K562 (cell line): ENCODE measurements at regions not wholly inside any gene's neighbourhood (a gene's known extent, or its start where the extent isn't known, plus 50 kb on each side); places are given as distances from the start of the nearest gene placed in this dataset.

Experiments
- CBX1 ChIP-seq: sonication (generic); IDR thresholded peaks from 2 replicates; pipeline ENCODE4 v1.6.1; 2016; ENCODE audit warnings: antibody characterized with exemption, low read depth, mild to moderate bottlenecking
- FIP1L1 ChIP-seq: fragments of 200-400 bp; formaldehyde crosslinking; IDR thresholded peaks from 2 replicates; pipeline ENCODE4 v1.6.1; 2018; ENCODE audit warnings: mild to moderate bottlenecking, low read depth, low read length; ENCODE audit not compliant: poor library complexity, severe bottlenecking
- MLLT1 ChIP-seq, 2 experiments: fragments of 450-650 bp; IDR thresholded peaks; 2 replicates each; pipeline ENCODE4 v1.6.1; 2016
- NCOA4 ChIP-seq: fragments of 450-650 bp; IDR thresholded peaks from 2 replicates; pipeline ENCODE4 v1.6.1; 2018; ENCODE audit warnings: mild to moderate bottlenecking; ENCODE audit not compliant: partially characterized antibody
- PML ChIP-seq: IDR thresholded peaks from 2 replicates; pipeline ENCODE4 v1.6.1; 2012; ENCODE audit warnings: low read length, inconsistent platforms
- POLR2G ChIP-seq: fragments of 200-400 bp; formaldehyde crosslinking; IDR thresholded peaks from 2 replicates; pipeline ENCODE4 v1.6.1; 2017; ENCODE audit warnings: low read depth, mild to moderate bottlenecking, antibody characterized with exemption, low read length, moderate library complexity
- SIN3A ChIP-seq, 2 experiments: fragments of 150-350 bp in 1 of 2; IDR thresholded peaks; 2 replicates each; pipeline ENCODE4 v1.6.1; 2011 to 2016; ENCODE audit warnings: borderline replicate concordance in 2 of 2, low read depth in 2 of 2, low read length in 2 of 2, mild to moderate bottlenecking in 2 of 2, moderate library complexity in 2 of 2; ENCODE audit not compliant: control insufficient read depth in 1 of 2
- SNIP1 ChIP-seq: fragments of 450-650 bp; IDR thresholded peaks from 2 replicates; pipeline ENCODE4 v1.7.1; 2017; ENCODE audit warnings: low read depth, mild to moderate bottlenecking
- STAT5B ChIP-seq: fragments of 250-450 bp; sonication (Bioruptor Pico); IDR thresholded peaks from 2 replicates; pipeline ENCODE4 v1.8.0; 2021; ENCODE audit warnings: mild to moderate bottlenecking, inconsistent platforms
- TBP ChIP-seq: optimal IDR thresholded peaks from 2 replicates; pipeline ENCODE3; 2011; ENCODE audit warnings: low read depth, low read length, improper control_type of control experiment
- ZNF311 ChIP-seq: fragments of 250-450 bp; sonication (Bioruptor Pico); IDR thresholded peaks from 2 replicates; pipeline ENCODE4 v1.4.0; 2020; ENCODE audit warnings: mild to moderate bottlenecking, moderate library complexity
- TF ChIP-seq, protein P1 (sequence below), 2 experiments: fragments of 150-350 bp in 1 of 2; IDR thresholded peaks; 2 replicates each; pipeline ENCODE4 v1.6.1; 2012 to 2016; ENCODE audit warnings: low read depth in 2 of 2, low read length in 2 of 2, mild to moderate bottlenecking in 1 of 2, moderate library complexity in 1 of 2
- TF ChIP-seq, protein P2 (sequence below): fragments of 250-450 bp; sonication (Bioruptor Pico); IDR thresholded peaks from 2 replicates; pipeline ENCODE4 v1.5.0; 2021; ENCODE audit warnings: mild to moderate bottlenecking, borderline replicate concordance
- TF ChIP-seq, protein P3 (sequence below): IDR thresholded peaks from 2 replicates; pipeline ENCODE4 v1.6.1; 2011; ENCODE audit not compliant: insufficient read length; ENCODE audit errors: extremely low read depth

DNA sequence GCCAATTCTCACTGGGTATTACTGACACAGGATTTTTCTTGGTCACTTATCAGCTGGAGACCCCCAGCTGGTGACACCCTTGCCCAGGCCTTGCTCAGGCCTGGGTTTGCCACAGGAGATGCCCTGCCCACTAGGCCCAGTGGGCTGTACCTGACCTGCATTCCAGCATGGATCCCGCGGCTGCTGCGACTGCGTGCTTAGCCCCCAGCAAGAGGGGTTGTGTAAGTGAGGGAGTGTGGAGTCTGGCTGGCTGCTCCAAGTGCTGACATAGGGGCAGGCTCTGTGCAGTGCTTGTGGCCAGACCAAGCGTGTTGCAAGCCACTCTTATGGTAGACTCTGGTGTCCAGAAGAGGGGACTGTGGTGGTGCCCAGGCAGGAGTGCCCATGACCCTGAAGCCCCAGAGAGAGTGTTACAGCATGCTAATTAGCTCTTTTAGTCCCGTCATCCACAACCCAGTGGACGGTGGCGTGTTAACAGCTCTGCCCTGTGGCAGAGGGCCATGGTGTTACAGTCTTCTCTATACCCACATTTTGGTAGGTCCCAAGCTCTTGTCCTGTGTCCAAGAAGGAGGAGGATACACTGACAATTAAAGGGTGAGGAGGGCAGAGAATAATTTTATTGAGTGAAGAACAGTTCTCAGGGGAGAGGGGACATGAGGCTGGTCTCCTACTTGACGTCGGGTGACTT lies 491.7 kb upstream of the MEIS1 start (continued):
- TF ChIP-seq SIN3A (IDR thresholded peaks at IDR 0.05; ENCODE audit: borderline replicate concordance in 2 of 2, control insufficient read depth in 1 of 2, low read depth in 2 of 2, low read length in 2 of 2) (peak in 1 of 2 experiments; percentile 17; a peak in 1 of 4 replicates), ZNF311 (CRISPR knock-in tag) (no peak), PML (peak; percentile 77), NCOA4 (no peak), SNIP1 (no peak), STAT5B (CRISPR knock-in tag) (no peak), CBX1 (0 out of 2 replicates have a peak, but pooled peaks have one; percentile 44), MLLT1 (IDR thresholded peaks at IDR 0.05) (no peak), FIP1L1 (peak; percentile 35), POLR2G (peak; percentile 59), TBP (peak; percentile 59)
- TF ChIP-seq, protein P1, sequence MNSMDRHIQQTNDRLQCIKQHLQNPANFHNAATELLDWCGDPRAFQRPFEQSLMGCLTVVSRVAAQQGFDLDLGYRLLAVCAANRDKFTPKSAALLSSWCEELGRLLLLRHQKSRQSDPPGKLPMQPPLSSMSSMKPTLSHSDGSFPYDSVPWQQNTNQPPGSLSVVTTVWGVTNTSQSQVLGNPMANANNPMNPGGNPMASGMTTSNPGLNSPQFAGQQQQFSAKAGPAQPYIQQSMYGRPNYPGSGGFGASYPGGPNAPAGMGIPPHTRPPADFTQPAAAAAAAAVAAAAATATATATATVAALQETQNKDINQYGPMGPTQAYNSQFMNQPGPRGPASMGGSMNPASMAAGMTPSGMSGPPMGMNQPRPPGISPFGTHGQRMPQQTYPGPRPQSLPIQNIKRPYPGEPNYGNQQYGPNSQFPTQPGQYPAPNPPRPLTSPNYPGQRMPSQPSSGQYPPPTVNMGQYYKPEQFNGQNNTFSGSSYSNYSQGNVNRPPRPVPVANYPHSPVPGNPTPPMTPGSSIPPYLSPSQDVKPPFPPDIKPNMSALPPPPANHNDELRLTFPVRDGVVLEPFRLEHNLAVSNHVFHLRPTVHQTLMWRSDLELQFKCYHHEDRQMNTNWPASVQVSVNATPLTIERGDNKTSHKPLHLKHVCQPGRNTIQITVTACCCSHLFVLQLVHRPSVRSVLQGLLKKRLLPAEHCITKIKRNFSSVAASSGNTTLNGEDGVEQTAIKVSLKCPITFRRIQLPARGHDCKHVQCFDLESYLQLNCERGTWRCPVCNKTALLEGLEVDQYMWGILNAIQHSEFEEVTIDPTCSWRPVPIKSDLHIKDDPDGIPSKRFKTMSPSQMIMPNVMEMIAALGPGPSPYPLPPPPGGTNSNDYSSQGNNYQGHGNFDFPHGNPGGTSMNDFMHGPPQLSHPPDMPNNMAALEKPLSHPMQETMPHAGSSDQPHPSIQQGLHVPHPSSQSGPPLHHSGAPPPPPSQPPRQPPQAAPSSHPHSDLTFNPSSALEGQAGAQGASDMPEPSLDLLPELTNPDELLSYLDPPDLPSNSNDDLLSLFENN (IDR thresholded peaks at IDR 0.05; ENCODE audit: low read depth in 2 of 2, low read length in 2 of 2), result peak in 1 of 2 experiments; percentile 11; a peak in 1 of 4 replicates
- TF ChIP-seq, protein P2, sequence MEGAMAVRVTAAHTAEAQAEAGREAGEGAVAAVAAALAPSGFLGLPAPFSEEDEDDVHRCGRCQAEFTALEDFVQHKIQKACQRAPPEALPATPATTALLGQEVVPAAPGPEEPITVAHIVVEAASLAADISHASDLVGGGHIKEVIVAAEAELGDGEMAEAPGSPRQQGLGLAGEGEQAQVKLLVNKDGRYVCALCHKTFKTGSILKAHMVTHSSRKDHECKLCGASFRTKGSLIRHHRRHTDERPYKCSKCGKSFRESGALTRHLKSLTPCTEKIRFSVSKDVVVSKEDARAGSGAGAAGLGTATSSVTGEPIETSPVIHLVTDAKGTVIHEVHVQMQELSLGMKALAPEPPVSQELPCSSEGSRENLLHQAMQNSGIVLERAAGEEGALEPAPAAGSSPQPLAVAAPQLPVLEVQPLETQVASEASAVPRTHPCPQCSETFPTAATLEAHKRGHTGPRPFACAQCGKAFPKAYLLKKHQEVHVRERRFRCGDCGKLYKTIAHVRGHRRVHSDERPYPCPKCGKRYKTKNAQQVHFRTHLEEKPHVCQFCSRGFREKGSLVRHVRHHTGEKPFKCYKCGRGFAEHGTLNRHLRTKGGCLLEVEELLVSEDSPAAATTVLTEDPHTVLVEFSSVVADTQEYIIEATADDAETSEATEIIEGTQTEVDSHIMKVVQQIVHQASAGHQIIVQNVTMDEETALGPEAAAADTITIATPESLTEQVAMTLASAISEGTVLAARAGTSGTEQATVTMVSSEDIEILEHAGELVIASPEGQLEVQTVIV (CRISPR knock-in tag), result no peak
- TF ChIP-seq, protein P3, sequence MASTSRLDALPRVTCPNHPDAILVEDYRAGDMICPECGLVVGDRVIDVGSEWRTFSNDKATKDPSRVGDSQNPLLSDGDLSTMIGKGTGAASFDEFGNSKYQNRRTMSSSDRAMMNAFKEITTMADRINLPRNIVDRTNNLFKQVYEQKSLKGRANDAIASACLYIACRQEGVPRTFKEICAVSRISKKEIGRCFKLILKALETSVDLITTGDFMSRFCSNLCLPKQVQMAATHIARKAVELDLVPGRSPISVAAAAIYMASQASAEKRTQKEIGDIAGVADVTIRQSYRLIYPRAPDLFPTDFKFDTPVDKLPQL, result peak; percentile 25
